PFSK-1 (cell line): ENCODE measurements at regions not wholly inside any gene's neighbourhood (a gene's known extent, or its start where the extent isn't known, plus 50 kb on each side); places are given as distances from the start of the nearest gene placed in this dataset.

Experiments
- FOXP2 ChIP-seq: optimal IDR thresholded peaks from 2 replicates; pipeline ENCODE3; 2011; ENCODE audit warnings: borderline replicate concordance, control low read depth, inconsistent platforms; ENCODE audit not compliant: insufficient read depth; ENCODE audit errors: extremely low read length, extremely low read depth
- POLR2AphosphoS5 ChIP-seq: IDR thresholded peaks from 2 replicates; pipeline ENCODE4 v1.6.1; 2012; ENCODE audit warnings: low read depth, mild to moderate bottlenecking, control low read depth, low read length, moderate library complexity
- SIN3A ChIP-seq: IDR thresholded peaks from 2 replicates; pipeline ENCODE4 v1.6.1; 2012; ENCODE audit warnings: mild to moderate bottlenecking, low read length, moderate library complexity, borderline replicate concordance; ENCODE audit not compliant: insufficient read depth
- TAF1 ChIP-seq: IDR thresholded peaks from 2 replicates; pipeline ENCODE4 v1.6.1; 2012; ENCODE audit warnings: low read length, control low read depth, borderline replicate concordance; ENCODE audit not compliant: insufficient read depth
- TF ChIP-seq, protein P1 (sequence below), 2 experiments: IDR thresholded peaks; 2 replicates each; pipeline versions ENCODE4 v1.6.1 to v1.8.0; 2011 to 2012; ENCODE audit warnings: low read depth in 2 of 2, low read length in 2 of 2, control low read depth in 1 of 2, inconsistent platforms in 1 of 2, mild to moderate bottlenecking in 1 of 2, moderate library complexity in 1 of 2; ENCODE audit not compliant: insufficient read depth in 1 of 2

DNA sequence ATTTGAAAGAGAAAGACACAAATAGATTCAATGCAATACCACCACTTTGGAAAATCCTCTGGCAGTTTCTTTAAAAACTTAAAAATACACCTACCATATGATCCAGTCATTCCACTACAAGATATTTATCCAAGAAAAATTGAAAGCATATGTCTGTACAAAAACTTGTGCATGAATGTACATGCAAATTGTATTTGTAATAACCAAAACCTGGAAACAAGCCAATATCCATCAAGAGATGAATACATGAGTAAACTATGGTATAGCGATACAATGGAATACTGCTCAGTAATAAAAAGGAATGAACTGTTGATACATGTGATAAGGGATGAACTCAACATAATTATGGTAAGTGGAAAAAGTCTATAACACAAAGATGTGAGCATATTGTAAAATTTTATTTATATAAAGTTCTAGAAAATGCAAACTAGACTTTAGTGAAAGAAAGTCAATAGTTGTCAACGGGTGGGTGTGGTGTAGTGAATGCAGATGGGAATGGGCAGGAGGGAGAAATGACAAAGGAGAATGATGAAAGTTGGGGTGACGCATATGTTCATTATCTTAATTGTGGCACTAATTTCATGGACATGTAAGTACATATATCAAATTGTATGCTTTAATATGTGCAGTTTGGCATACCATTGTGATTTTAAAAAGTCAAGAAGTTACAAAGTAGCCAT is 347.5 kb downstream of the SAMD5 start:
- no peak for TF ChIP-seq TAF1
- TF ChIP-seq POLR2AphosphoS5 = no peak
- TF ChIP-seq, protein P1, sequence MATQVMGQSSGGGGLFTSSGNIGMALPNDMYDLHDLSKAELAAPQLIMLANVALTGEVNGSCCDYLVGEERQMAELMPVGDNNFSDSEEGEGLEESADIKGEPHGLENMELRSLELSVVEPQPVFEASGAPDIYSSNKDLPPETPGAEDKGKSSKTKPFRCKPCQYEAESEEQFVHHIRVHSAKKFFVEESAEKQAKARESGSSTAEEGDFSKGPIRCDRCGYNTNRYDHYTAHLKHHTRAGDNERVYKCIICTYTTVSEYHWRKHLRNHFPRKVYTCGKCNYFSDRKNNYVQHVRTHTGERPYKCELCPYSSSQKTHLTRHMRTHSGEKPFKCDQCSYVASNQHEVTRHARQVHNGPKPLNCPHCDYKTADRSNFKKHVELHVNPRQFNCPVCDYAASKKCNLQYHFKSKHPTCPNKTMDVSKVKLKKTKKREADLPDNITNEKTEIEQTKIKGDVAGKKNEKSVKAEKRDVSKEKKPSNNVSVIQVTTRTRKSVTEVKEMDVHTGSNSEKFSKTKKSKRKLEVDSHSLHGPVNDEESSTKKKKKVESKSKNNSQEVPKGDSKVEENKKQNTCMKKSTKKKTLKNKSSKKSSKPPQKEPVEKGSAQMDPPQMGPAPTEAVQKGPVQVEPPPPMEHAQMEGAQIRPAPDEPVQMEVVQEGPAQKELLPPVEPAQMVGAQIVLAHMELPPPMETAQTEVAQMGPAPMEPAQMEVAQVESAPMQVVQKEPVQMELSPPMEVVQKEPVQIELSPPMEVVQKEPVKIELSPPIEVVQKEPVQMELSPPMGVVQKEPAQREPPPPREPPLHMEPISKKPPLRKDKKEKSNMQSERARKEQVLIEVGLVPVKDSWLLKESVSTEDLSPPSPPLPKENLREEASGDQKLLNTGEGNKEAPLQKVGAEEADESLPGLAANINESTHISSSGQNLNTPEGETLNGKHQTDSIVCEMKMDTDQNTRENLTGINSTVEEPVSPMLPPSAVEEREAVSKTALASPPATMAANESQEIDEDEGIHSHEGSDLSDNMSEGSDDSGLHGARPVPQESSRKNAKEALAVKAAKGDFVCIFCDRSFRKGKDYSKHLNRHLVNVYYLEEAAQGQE (IDR thresholded peaks at IDR 0.05; ENCODE audit: insufficient read depth in 1 of 2, low read depth in 2 of 2, low read length in 2 of 2) = no peak
- no peak for TF ChIP-seq FOXP2
- TF ChIP-seq SIN3A = no peak

DNA sequence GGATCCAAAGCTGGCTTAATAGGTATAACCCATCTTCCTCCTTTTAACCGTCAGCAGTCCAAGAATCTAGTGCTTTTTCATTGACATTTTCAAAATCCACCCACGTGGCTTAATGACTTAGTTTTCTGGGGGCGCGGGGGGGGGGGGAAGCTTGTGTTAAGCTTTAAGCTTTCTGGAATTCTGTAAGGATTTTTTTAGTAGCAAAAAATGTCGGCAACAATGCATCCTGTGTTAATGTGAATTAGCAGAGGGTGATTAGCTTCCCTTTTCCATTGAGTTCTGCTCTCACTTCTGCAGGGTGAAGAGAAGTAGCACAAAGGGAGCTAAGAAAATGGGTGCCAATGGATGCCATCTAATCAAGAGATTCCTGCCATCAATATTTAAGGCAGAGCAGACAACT is 348.2 kb downstream of the SAMD5 start:
- TF ChIP-seq, protein P1 (IDR thresholded peaks at IDR 0.05; ENCODE audit: insufficient read depth in 1 of 2, low read depth in 2 of 2, low read length in 2 of 2) = no peak
- no peak for TF ChIP-seq TAF1

DNA sequence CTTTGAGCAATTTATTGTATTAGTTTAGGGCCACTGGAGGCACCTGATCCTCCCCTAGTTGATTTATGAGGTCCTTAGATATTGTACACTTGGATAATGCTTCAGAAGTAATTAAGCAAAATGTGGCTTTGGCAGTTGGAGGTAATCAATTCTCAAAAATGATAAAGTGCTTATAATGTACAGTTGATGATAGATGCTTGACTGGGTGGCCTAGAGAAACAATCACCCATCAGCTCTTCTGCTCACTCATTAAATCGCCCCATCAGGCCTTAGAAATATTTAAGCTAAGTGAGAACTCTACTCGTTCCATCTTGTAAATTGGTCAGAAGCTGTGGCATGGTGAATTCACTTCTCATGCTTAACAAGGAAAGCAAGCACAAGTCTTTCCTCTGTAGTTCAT is 349.9 kb downstream of the SAMD5 start:
- no peak for TF ChIP-seq FOXP2
- no peak for TF ChIP-seq TAF1
- TF ChIP-seq POLR2AphosphoS5 = no peak

DNA sequence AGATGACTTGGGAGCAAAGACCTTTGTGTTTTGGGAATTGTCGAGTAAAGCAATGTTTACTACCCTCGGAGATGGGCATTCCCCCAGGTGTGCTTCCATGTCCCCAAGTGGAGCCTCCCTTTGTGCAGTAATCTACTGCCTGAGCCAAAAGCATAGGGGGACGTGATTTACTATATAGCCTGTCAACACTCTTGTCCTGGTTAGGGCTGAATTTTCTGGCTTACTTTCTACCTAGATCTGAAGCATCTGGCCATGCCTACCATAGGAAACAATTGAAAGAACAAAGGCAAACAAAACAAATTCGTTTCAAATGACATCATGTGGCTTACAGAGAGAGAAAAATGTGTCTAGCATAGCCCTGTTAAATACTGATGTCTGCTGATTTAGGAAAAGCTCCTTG is 350.6 kb downstream of the SAMD5 start:
- TF ChIP-seq TAF1 (no peak), SIN3A (no peak), POLR2AphosphoS5 (no peak), FOXP2 (no peak)
- TF ChIP-seq, protein P1 (IDR thresholded peaks at IDR 0.05; ENCODE audit: insufficient read depth in 1 of 2, low read depth in 2 of 2, low read length in 2 of 2) = no peak

DNA sequence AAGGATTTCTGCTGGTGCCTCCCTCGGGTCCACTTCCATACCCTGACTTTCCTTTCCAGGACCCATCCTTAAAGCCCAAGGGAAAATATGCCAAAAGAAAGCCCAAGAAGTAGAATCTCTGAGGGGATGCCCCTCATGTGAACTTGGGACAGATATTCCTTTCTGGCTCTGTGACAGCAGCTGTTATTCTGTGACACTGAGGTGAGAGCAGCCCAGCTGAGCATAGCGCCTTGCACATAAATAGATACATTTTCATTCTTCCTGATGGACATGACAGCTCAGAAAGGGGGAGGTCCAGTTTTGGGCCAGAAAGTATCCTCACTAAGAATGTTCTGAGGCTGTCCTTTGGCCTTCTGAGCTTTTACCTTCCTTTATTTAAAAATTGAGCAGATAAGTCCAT is 353.2 kb downstream of the SAMD5 start:
- TF ChIP-seq, protein P1 (IDR thresholded peaks at IDR 0.05; ENCODE audit: insufficient read depth in 1 of 2, low read depth in 2 of 2, low read length in 2 of 2) = no peak
- TF ChIP-seq FOXP2 (no peak), TAF1 (no peak), SIN3A (no peak), POLR2AphosphoS5 (no peak)
